BLaER1 treated with 17β-estradiol and CSF1 and Interleukin-3, amounts not matched to agents 10 nM and 100 nM (cell line): ENCODE measurements at regions not wholly inside any gene's neighbourhood (a gene's known extent, or its start where the extent isn't known, plus 50 kb on each side); places are given as distances from the start of the nearest gene placed in this dataset.

ENCODE experiments used
- H3K27ac ChIP-seq, 11 experiments: shearing (Covaris generic); formaldehyde crosslinking; 2 replicates each; pipeline ENCODE4 v1.8.1; 2022
- H3K27me3 ChIP-seq, 11 experiments: shearing (Covaris generic); formaldehyde crosslinking; 2 replicates each; pipeline ENCODE4 v1.8.1; 2022
- H3K36me3 ChIP-seq, 11 experiments: shearing (Covaris generic); formaldehyde crosslinking; 2 replicates each; pipeline ENCODE4 v1.8.1; 2022
- H3K4me1 ChIP-seq, 10 experiments: shearing (Covaris generic); formaldehyde crosslinking; 2 replicates each; pipeline ENCODE4 v1.8.1; 2022
- H3K4me2 ChIP-seq, 11 experiments: shearing (Covaris generic); formaldehyde crosslinking; 2 replicates each; pipeline ENCODE4 v1.8.1; 2022
- H3K4me3 ChIP-seq, 10 experiments: shearing (Covaris generic); formaldehyde crosslinking; 2 replicates each; pipeline ENCODE4 v1.8.1; 2022
- H3K9ac ChIP-seq, 11 experiments: shearing (Covaris generic); formaldehyde crosslinking; 2 replicates each; pipeline ENCODE4 v1.8.1; 2022
- H3K9me3 ChIP-seq, 11 experiments: shearing (Covaris generic); formaldehyde crosslinking; replicated peaks in 1 of 11; 2 replicates each; pipeline ENCODE4 v1.8.1; 2022
- H4K20me1 ChIP-seq, 11 experiments: shearing (Covaris generic); formaldehyde crosslinking; 2 replicates each; pipeline ENCODE4 v1.8.1; 2022
- Cebpa-rat ChIP-seq, 11 experiments: shearing (Covaris generic); IDR thresholded peaks; 2 replicates each; pipeline ENCODE4 v1.8.1; 2022

DNA sequence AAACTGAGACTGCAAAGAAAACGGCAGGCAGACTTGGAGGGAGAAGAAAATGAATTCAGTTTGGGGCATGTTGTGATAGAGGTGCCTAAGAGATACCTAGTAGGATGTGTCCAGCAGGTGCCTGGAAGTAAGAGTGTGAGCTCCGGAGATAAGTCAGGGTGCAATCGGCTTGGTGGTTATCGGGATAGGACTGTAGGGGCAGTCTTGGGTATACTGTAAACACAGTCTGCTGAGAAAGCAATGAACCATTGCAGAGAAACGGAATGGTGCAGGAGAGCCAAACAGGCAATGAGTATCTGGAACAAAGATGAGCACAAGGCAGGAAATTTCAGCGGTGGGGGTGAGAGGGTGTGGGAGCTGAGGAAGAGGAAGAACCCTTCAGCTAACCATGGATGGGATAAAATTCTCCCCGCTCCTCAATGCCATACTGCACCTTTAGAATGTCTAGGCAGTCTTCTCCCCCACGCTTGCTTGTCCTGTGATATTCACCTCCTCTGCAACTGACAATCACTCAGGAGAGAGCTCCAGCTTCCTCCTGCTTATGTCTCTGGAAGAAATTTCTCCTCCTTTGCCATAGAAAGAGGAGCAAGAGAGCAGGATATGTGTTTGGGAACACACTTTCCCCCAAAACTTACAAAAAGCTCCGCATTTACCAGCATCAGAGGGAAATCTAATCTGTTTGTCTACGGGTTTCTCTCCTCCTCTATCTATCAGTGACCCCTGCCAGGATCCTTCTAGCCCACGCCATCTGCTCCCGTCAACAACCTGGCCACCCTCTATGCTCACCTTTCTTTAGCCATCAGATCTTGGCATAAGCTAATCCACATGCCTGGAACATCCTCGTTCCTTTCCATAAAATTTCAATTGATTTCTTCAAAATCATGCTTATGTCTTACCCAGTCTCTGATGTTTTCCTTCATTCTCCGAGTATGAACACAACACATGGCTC, 381.7 kb upstream of the JARID2 start:
- H3K36me3 ChIP-seq: no peaks in the 10 kb centered on the region
- no peaks in the 10 kb centered on the region for H3K27me3 ChIP-seq
- H3K9ac ChIP-seq: peak overlapping the region; percentile 6 to 79 (median 74); a peak in 19 of 22 replicates
- peaks cover 0 to 9% (median 0%) of the 10 kb centered on the region in 11 experiments; a peak in 3 of 22 replicates for H3K9me3 ChIP-seq
- no peaks in the 10 kb centered on the region for H4K20me1 ChIP-seq
- peaks cover 62 to 89% (median 74%) of the 10 kb centered on the region in 10 experiments for H3K4me1 ChIP-seq
- TF ChIP-seq Cebpa-rat (IDR thresholded peaks at IDR 0.05): no peak
- peak overlapping the region in 10 of 11 experiments; percentile 84 to 94 (median 91); a peak in 19 of 22 replicates for H3K27ac ChIP-seq
- 0 out of 20 replicates have a peak overlapping the region, but pooled peaks of 2 of the 10 experiments have one; percentile 1 to 3 for H3K4me3 ChIP-seq
- peak overlapping the region; percentile 68 to 83 (median 77) for H3K4me2 ChIP-seq

DNA sequence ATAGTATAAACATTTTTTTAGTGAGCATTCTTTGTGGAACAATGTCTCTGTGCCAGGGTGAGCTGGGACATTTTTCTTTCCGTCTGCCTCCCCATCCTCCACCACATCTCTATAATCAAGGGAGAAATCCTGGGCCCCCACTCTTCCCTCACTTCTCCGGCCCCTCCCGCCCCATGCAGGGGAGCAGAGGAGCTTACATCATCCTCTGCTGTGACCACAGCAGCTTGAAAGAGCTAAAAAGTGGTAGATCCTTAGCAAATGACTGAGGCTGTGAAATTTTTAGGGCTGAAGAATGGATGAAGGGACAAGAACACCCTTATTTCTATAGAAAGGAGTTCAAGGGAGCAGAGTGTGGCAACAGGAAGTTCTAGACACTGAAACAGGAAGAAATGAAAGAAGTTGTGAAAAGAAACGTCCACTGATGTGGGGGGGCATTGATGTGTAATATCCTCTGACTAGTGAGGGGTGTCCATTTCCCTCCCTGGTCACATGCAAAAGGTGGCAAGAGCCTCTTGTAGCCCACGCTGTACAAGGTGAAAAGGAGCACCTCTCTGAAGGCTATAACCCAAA, 380.3 kb upstream of the JARID2 start:
- H3K9me3 ChIP-seq: peaks cover 0 to 9% (median 0%) of the 10 kb centered on the region in 11 experiments; a peak in 3 of 22 replicates
- peak overlapping the region; percentile 68 to 83 (median 77) for H3K4me2 ChIP-seq
- no peaks in the 10 kb centered on the region for H3K27me3 ChIP-seq
- peak overlapping the region in 3 of 10 experiments; percentile 14 to 30 (median 18); a peak in 2 of 20 replicates for H3K4me3 ChIP-seq
- peak overlapping the region; percentile 62 to 94 (median 90); a peak in 21 of 22 replicates for H3K27ac ChIP-seq
- H4K20me1 ChIP-seq: no peaks in the 10 kb centered on the region
- no peaks in the 10 kb centered on the region for H3K36me3 ChIP-seq
- peaks cover 60 to 96% (median 82%) of the 10 kb centered on the region in 10 experiments for H3K4me1 ChIP-seq
- peak in 10 of 11 experiments; percentile 12 to 94 (median 88); a peak in 16 of 22 replicates for TF ChIP-seq Cebpa-rat (IDR thresholded peaks at IDR 0.05)
- H3K9ac ChIP-seq: peak overlapping the region; percentile 7 to 79 (median 75); a peak in 21 of 22 replicates

DNA sequence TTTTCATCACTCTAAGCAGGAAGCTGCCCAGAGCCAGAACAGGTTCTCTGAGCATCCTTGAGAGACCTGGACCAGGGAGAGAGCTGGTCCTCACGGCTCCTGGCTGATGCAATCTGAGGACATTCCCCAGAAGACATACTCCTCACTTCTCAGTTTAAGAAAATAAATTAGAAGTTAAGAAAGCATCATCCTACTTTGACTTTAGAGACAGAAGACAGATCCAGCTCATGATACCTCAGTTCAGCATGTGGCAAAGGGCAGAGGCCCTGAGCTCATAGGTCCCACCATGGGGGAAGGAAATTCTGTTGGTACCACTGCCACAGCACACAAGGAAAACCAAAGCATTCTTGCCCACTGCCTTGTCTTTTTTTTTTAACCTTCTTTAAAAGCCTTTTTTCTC, 378.1 kb upstream of the JARID2 start:
- H3K4me2 ChIP-seq: peak overlapping the region in 9 of 11 experiments; percentile 0 to 51 (median 22); a peak in 12 of 22 replicates
- no peak for TF ChIP-seq Cebpa-rat (IDR thresholded peaks at IDR 0.05)
- peaks cover 0 to 9% (median 0%) of the 10 kb centered on the region in 11 experiments; a peak in 3 of 22 replicates for H3K9me3 ChIP-seq
- H3K27ac ChIP-seq: peak overlapping the region in 9 of 11 experiments; percentile 19 to 94 (median 88); a peak in 16 of 22 replicates
- H3K9ac ChIP-seq: peak overlapping the region in 1 of 11 experiments; percentile 25; a peak in 1 of 22 replicates
- H4K20me1 ChIP-seq: no peaks in the 10 kb centered on the region
- peaks cover 53 to 94% (median 74%) of the 10 kb centered on the region in 10 experiments for H3K4me1 ChIP-seq
- H3K27me3 ChIP-seq: no peaks in the 10 kb centered on the region
- H3K4me3 ChIP-seq: no peak overlapping the region
- H3K36me3 ChIP-seq: no peaks in the 10 kb centered on the region

DNA sequence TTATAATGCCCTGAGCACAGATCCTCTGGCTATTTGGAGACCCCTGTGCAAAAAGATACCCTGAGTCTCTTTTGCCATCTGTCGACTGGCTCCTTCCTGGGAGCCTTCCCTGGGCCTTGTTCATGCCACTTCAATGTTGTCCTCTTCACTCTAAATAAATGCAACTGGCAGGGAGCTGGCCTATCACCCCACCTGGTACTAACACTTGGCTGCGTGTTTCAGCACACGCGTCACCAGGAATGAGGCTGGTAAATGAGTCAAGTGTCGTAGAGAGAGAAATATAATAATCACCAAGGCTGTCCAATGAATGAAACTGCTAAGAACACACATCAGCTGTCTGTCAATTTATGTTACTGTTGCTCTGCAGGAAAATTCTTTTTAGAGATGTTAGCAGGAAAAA, 374.6 kb upstream of the JARID2 start:
- no peaks in the 10 kb centered on the region for H3K27me3 ChIP-seq
- no peak for TF ChIP-seq Cebpa-rat (IDR thresholded peaks at IDR 0.05)
- H4K20me1 ChIP-seq: no peaks in the 10 kb centered on the region
- H3K4me2 ChIP-seq: peak overlapping the region in 5 of 11 experiments; percentile 16 to 50 (median 20); a peak in 5 of 22 replicates
- peaks cover 0 to 7% (median 0%) of the 10 kb centered on the region in 11 experiments; a peak in 4 of 22 replicates for H3K9me3 ChIP-seq
- peak overlapping the region in 2 of 11 experiments; percentile 13 to 18; a peak in 4 of 22 replicates for H3K27ac ChIP-seq
- H3K4me1 ChIP-seq: peaks cover 40 to 93% (median 52%) of the 10 kb centered on the region in 10 experiments
- H3K9ac ChIP-seq: no peak overlapping the region
- H3K4me3 ChIP-seq: no peak overlapping the region
- H3K36me3 ChIP-seq: no peaks in the 10 kb centered on the region

DNA sequence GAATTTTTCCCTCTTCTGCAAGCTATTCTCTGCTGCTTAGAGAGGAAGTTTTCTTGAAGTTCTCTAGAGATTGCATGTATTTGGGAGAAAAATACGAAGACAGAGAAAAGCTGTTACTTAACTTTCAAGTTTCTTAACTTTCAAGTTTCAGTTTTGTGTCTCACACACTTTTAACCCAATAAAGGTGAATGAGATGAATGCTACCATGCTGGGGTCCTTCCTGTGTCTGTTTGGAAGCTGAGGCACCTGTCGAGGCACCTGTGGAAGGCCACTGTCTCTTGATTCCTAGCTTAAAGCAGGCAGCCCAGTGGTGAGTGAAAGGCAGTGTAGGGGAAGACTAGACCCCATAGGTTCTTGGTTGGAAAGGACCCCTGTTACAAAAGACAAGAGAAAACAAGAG, 372.8 kb upstream of the JARID2 start:
- H3K27ac ChIP-seq: peak overlapping the region in 1 of 11 experiments; percentile 4; a peak in 2 of 22 replicates
- H3K9me3 ChIP-seq: peaks cover 0 to 4% (median 0%) of the 10 kb centered on the region in 11 experiments; a peak in 3 of 22 replicates
- no peaks in the 10 kb centered on the region for H3K27me3 ChIP-seq
- H3K4me2 ChIP-seq: peak overlapping the region in 2 of 11 experiments; percentile 6 to 15; a peak in 4 of 22 replicates
- peaks cover 48 to 91% (median 57%) of the 10 kb centered on the region in 10 experiments for H3K4me1 ChIP-seq
- H4K20me1 ChIP-seq: no peaks in the 10 kb centered on the region
- H3K4me3 ChIP-seq: no peak overlapping the region
- H3K36me3 ChIP-seq: no peaks in the 10 kb centered on the region
- H3K9ac ChIP-seq: no peak overlapping the region
- no peak for TF ChIP-seq Cebpa-rat (IDR thresholded peaks at IDR 0.05)

DNA sequence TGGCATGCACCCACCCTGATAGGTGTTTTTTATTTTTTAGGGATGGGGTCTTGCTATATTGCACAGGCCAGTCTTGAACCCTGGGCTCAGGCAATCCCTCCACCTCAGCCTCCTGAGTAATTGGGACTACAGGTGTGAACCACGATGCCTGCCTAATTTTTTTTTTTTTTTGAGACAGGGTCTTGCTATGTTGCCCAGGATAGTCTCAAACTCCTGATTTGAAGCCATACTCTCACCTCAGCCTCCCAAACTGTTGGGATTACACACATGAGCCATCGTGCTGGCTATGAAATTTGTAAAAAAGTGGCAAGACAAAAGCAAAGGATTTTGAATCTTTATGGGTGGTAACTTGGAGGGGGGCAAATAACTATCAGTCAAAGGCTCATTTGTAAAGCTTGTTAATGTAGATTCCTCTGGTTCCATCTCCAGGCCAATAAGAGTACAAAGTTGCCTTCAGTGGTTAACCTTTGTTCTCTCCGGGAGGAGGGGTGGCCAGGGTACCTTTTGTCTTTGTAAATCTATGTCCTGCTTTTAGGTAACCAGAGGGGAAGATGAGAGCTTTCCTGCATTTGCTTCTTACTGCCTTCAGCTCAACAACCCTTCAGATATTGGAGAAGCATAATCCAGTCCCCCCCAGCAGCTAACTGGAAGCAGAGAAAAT, 372.0 kb upstream of the JARID2 start:
- peaks cover 53 to 93% (median 61%) of the 10 kb centered on the region in 10 experiments for H3K4me1 ChIP-seq
- no peaks in the 10 kb centered on the region for H4K20me1 ChIP-seq
- H3K27ac ChIP-seq: peak overlapping the region in 3 of 11 experiments; percentile 7 to 37 (median 25); a peak in 1 of 22 replicates
- no peaks in the 10 kb centered on the region for H3K27me3 ChIP-seq
- H3K4me2 ChIP-seq: peak overlapping the region in 4 of 11 experiments; percentile 79 to 93 (median 88); a peak in 3 of 22 replicates
- H3K36me3 ChIP-seq: no peaks in the 10 kb centered on the region
- H3K4me3 ChIP-seq: no peak overlapping the region
- no peak overlapping the region for H3K9ac ChIP-seq
- no peak for TF ChIP-seq Cebpa-rat (IDR thresholded peaks at IDR 0.05)
- H3K9me3 ChIP-seq: peaks cover 0 to under 1% (median 0%) of the 10 kb centered on the region in 11 experiments; a peak in 3 of 22 replicates

DNA sequence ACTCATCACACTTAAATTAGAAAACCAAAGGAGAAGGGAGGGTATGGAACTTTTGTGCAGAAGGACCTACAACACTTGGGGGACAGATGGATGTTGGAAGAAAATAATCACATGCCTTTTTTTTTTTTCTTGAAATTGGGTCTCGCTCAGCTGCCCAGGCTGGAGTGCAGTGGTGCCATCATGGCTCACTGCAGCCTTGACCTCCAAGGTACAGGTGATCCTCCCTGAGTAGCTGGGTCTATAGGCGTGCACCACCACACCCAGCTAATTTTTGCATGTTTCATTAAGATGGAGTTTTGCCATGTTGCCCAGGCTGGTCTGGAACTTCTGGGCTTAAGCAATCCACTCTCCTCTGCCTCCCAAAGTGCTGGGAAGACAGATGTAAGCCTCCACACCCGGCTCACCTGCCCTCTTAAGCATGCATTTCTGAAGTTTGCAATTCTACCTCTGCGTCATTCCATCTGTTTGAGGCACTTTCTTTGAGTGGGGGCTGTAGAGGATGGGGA, 370.8 kb upstream of the JARID2 start:
- no peaks in the 10 kb centered on the region for H3K36me3 ChIP-seq

More for the DNA sequence above, 370.8 kb upstream of the JARID2 start:
- peak overlapping the region in 7 of 11 experiments; percentile 93 to 97 (median 95); a peak in 8 of 22 replicates for H3K27ac ChIP-seq
- no peaks in the 10 kb centered on the region for H4K20me1 ChIP-seq
- TF ChIP-seq Cebpa-rat (IDR thresholded peaks at IDR 0.05): no peak
- H3K9me3 ChIP-seq: no peaks in the 10 kb centered on the region; a peak in 3 of 22 replicates
- H3K4me1 ChIP-seq: peaks cover 44 to 96% (median 65%) of the 10 kb centered on the region in 10 experiments
- no peaks in the 10 kb centered on the region for H3K27me3 ChIP-seq
- peak overlapping the region in 7 of 11 experiments; percentile 78 to 93 (median 85); a peak in 11 of 22 replicates for H3K4me2 ChIP-seq
- no peak overlapping the region for H3K9ac ChIP-seq
- H3K4me3 ChIP-seq: no peak overlapping the region
